Peyer's patch (tissue), 4 donors: ENCODE measurements at regions not wholly inside any gene's neighbourhood (a gene's known extent, or its start where the extent isn't known, plus 50 kb on each side); places are given as distances from the start of the nearest gene placed in this dataset.

Experiments
- CTCF ChIP-seq, 6 experiments: fragments of 450-650 bp in 4 of 6; fragments of 200-600 bp in 2 of 6; sonication (generic) in 1 of 6; IDR thresholded peaks; one replicate each; pipeline ENCODE4 v1.5.1; 2017 to 2019; ENCODE audit warnings: antibody characterized with exemption in 6 of 6, mild to moderate bottlenecking in 3 of 6, moderate library complexity in 1 of 6
- POLR2A ChIP-seq, 2 donors: fragments of 450-650 bp; IDR thresholded peaks; one replicate each; pipeline ENCODE4 v1.5.1; 2017; ENCODE audit warnings: antibody characterized with exemption in 2 of 2, mild to moderate bottlenecking in 2 of 2, moderate library complexity in 2 of 2

- no peak for TF ChIP-seq CTCF (IDR thresholded peaks at IDR 0.05)
- TF ChIP-seq POLR2A (IDR thresholded peaks at IDR 0.05): no peak
Observed at GRCh38 chr5:92942762-92943161, 638.3 kb downstream of the NR2F1-AS1 start.
